Raji (cell line): ENCODE measurements at regions not wholly inside any gene's neighbourhood (a gene's known extent, or its start where the extent isn't known, plus 50 kb on each side); places are given as distances from the start of the nearest gene placed in this dataset.

ENCODE experiments used
- POLR2A ChIP-seq: IDR thresholded peaks from 2 replicates; pipeline ENCODE4 v1.6.1; 2011; ENCODE audit warnings: low read depth, low read length, control low read depth; ENCODE audit not compliant: insufficient read depth

GRCh38 chr4:112759313-112759712 lies 122.4 kb downstream of the LARP7 start:
- TF ChIP-seq POLR2A, result no peak

DNA sequence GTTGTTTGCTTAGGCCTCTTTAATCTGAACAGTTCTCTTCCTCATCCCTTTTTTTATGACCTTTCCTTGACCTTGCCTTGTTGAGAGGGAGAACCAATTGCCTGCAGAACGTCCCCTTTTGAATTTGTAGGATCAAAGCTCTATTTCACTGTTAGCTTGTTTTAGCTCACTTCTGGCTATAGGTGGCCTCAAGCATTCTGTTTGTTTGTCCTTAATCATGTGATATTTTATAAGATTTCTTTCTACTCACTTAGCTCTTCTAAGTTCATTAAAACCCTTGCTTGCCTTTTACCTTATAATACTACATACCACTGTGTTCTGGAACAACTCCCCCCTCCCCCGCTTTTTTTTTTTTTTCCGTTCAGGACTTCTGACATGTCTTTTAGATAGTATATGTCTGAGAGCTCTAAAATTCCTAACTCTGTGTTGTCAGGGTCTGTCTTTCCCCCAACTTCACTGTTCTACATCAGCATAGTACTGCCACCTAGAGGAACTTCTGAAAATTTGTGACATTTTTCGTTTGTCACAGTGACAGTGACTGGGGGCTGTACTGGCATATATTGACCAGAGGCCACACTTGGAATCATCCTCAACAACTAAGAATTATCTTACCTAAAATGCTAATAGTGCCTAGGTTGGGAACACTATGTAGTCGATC lies 128.5 kb downstream of the LARP7 start:
- TF ChIP-seq POLR2A, result no peak

- TF ChIP-seq POLR2A, result no peak
Measured at GRCh38 chr4:112766422-112766821, 129.5 kb downstream of the LARP7 start.

DNA sequence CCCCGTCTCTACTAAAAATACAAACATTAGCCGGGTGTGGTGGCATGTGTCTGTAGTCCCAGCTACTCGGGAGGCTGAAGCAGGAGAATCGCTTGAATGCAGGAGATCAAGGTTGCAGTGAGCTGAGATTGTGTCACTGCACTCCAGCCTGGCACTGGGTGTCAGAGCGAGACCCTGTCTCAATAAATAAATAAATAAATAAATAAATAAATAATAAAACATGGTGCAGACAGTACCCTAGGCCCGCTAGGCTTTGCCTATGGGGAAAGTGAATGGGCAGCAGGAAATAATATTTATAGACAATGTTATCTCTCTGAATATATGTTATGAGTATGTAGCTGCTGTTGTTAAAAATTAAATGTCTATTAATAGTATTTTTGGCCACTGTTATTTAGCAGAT lies 130.4 kb downstream of the LARP7 start:
- TF ChIP-seq POLR2A, result no peak

GRCh38 chr4:112770114-112770513 lies 133.2 kb downstream of the LARP7 start:
- TF ChIP-seq POLR2A, result no peak

GRCh38 chr4:112775801-112776200 lies 138.9 kb downstream of the LARP7 start:
- TF ChIP-seq POLR2A, result no peak

- TF ChIP-seq POLR2A, result no peak
Measured at GRCh38 chr4:112776535-112776934, 139.6 kb downstream of the LARP7 start.

DNA sequence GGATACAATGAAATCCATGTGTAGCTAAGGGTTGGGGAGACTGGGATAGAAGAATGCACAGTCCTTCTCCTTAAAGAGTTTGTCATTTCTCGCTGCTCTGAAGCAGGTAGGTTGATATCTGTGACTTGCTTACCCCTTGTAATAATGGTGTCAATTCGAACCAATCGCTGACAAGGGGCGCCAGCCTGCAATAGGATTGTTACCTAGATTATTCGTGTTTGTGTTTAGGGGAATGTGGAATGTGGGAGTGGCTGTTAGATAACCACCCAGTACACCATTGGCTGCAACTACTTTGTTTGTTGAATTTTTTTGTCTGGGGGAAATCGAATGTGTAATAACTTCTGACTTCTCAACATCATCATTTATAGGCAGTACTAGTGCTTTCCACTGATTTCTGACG lies 141.6 kb downstream of the LARP7 start:
- no peak for TF ChIP-seq POLR2A

DNA sequence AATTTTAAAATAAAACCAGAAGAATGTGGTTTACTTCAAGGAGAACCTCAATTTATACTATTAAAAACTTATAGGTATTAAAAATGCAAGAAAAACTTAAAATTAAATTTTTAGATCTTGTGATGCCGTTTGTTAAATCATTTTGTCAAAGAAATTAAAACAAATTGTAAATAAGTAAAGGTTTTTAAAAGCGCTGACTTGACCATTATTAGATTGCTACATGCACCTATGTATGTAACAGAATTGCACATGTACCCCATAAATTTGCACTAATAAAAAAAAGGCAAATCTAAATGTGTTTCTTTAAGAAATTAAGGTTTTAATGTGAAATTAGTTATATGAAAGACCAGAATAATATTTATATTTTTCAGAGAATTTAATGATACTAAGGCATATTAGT lies 156.1 kb downstream of the LARP7 start:
- TF ChIP-seq POLR2A, result no peak

GRCh38 chr4:112800001-112800400 lies 163.1 kb downstream of the LARP7 start:
- no peak for TF ChIP-seq POLR2A

GRCh38 chr4:112801341-112801740 lies 164.4 kb downstream of the LARP7 start:
- TF ChIP-seq POLR2A, result no peak

DNA sequence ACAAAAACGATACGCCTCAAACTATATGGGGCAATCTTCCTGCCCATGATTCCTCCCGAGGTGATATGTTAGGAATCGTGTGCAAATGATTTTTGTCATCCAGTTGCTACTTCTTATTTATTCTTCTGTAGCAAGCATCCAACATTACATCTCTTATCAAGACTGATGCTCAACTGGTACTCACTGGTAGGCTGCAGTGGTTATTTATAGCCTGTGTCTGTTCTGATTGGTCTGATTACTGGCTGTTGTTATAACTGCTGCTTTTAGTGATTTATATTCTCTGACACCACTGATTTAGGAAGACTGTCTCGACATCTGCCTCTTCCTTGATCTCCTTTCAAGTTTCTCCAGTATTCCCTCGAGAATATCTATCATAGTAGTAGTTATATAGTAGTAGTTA lies 165.8 kb downstream of the LARP7 start:
- no peak for TF ChIP-seq POLR2A

DNA sequence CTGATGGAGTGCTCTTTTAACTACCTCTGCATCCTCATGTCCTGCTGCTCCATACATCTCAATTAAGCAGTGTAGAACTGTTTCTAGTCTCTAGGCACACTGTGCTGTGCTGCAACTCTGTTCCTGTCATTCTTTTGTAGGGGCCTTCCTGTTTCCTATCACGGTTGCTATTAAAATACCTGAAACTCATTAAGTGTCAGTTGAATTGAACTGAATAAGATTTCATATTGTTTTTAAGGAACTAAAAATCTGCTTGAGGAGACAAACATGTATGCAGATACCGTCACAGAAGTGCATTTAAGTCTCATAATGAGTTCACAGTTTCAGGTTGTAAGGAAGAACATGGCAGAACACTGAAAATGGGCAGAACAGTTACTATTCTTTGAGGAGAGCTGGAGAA lies 170.1 kb downstream of the LARP7 start:
- no peak for TF ChIP-seq POLR2A

DNA sequence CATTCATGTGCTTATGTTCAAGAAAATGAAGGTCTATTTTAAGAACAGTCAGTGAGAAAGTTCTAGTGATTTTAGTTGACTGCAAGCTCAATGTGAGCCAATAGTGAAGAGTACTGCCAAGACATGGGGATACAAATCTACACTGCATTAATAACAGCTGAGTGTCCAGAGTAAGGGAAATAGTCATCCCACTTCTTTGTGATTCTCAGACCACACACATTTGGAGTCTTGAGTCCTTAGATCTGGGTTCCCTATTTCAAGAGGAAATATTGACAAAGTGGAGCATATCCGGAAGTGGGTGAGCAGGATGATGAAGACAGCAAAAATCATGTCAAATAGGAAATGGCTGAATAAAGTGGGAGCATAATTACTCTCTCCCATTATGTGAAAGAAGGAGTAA lies 171.1 kb downstream of the LARP7 start:
- no peak for TF ChIP-seq POLR2A

DNA sequence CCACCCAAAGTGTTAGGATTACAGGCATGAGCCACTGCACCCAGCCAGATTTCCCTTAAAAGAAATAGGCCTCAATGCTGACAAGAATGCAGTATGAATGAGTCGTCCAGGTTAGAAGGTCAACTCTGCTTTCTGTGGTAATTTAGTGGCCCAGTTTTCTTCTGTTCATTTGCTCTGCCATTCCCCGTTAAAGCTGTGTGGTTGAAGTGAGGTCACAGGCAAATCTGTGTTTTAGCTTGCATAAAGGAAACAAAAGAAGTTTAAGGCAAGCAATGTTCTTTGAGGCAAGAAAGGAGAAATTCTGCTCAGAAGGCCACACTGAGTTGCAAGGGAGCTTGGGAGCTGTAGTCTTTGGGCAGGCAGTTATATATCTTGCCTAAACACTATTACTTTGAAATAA lies 176.8 kb downstream of the LARP7 start:
- TF ChIP-seq POLR2A, result no peak

DNA sequence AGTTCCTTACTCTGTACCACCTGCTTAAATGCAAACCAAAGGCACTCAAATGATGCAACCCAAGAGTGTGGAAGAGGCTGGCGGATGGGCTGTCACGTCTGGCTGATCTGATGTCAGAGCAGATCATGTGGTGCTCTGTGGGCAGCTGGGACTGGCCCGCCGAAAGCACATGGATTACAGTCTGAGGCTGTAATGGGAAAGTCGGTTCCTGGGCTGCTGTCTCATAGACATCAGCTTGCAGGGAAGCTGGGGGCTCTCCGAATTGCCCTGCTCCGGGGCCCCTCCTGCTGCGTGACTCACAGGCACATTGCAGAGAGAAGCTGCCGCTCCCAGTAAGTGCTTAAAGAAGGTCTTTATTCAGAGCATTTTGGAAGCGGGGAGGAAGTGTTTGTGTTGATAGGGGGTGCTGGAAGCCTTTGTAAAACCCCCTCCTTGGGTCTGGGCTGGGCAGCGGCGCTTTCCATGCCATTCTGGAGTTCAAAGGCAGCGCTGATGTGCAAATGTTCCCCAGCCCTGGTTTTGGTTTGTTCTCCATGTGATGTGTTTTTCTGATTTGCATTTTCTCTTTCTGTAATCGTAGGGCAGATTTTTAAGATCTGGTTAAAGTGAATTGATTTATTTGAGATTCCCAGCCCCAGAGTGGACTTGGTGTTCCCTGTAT lies 181.1 kb downstream of the LARP7 start:
- peak; percentile 62 for TF ChIP-seq POLR2A

DNA sequence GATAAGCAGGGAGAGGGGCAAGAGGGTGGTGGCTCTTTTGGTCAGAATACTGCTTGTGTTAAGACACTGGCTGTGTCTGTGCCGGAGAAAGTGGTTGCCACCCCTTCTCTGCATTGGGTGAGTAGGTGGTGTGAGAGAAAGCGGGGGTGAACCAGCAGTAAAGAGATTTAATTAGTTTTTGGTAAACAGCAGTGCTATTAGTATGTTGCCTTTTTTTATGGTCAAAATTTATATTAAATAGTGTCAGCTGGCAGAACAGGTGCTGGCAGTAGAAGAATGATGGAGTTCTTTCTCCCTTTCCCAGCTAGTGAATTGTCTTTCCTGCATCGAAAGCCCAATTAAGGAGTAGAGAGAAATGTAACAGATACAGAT lies 181.6 kb downstream of the LARP7 start:
- no peak for TF ChIP-seq POLR2A

DNA sequence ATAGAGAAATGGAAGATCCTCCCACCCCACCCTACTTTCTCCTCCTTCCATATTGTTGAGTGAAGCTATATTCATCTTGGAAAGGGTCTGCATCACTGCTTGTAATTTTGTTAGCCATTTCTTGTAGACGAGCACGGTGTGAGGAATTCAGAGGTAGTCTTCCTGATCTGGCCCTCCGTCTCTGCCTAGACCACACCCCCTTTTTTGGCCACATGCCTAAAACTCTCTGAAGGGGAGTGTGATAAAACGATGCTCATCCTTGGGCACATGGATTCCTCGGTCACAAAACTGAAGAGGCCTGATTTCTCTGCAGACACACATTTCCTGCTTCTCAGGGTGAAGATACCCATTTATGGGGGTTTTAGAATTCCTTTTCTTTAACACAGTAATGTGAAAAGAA lies 182.8 kb downstream of the LARP7 start:
- TF ChIP-seq POLR2A, result no peak

- no peak for TF ChIP-seq POLR2A
Measured at GRCh38 chr4:112823156-112823555, 186.2 kb downstream of the LARP7 start.
